GM21360 (cell line): ENCODE measurements at regions not wholly inside any gene's neighbourhood (a gene's known extent, or its start where the extent isn't known, plus 50 kb on each side); places are given as distances from the start of the nearest gene placed in this dataset.
"Not testable (repeated sequence)": the region's sequence is repeated elsewhere in the genome, so short reads cannot be mapped to it uniquely, and the experiment has no call there.

Experiments
- ATAC-seq: cut with Tn5 transposase; IDR thresholded peaks from one replicate; pipeline ENCODE4 v1.9.1; 2021; ENCODE audit warnings: mild to moderate bottlenecking, moderate library complexity; ENCODE audit not compliant: unreplicated experiment

DNA sequence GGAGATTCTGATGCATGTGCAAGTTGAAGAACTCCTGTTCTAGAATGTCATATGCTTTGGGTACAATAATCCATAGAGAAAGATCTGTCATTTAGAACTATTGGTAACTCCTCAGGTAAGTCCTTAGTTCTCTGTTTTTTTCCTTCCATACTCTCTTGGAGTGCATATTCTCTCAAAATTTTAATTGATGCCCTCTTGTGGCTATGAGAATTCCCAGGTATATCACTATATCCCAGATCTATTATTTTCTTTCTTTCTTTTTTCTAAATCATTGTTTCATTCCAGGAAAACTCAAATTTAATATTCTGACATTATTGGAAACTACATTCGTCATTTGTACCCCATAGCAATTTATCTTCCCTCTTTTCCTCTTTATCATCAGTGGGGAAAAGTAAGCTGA is 485.4 kb downstream of the KLF5 start:
- ATAC-seq = no peak

DNA sequence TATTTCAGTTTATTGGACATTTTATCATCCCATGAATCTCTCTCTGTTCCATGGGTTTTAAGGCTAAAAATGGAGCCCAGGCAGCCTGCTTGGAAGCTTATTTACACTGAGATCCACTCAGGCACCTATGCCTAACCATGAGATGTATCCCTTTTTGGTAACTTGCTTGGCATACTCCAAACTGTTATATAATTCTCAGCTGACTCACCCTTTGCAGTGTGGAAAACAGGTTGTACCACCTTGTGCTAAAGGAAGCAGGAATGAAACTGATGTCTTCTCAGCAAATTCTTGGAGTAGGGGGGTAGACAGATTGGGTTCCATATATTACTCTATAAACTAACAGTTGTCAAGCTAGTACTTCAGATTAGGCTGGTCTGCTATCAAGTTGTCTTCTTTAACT is 483.6 kb downstream of the KLF5 start:
- ATAC-seq = no peak

DNA sequence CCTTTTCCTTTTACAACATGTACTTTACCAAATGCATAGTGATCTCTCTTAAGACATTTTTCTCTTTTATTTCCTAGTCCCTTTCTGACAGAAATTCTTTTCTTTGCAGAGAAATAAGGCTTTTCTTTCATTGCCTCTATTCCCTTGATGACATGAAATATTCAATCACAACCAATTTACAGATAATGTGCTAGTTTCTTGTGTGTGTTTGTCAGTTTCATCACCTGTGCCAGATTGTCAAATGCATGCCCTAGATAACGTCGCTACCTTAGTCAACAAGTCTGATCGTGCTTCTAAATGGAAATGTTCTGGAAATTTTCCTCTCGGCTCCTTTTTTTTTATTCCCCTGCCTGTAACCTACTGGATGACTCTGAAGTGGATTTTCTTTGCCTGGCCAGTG is 478.1 kb downstream of the KLF5 start:
- ATAC-seq = no peak

DNA sequence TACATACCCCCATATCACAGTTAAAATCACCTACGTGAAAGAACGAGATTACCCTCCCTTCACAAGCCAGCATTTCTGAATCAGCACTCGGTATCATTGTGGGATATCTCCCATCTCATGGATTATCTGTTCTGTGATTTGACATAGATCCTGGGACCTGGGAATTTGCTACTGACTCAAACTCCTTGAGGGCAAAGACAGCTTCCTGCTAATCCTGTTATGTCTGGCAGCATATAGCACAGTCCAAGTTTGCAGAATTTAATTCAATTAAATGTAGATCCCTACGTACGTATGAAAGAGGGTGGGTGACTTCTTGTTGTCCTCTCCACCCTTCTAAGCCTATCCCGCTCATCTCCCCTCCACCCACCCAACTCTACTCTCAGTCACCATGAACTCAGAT is 476.5 kb downstream of the KLF5 start:
- ATAC-seq = no peak

DNA sequence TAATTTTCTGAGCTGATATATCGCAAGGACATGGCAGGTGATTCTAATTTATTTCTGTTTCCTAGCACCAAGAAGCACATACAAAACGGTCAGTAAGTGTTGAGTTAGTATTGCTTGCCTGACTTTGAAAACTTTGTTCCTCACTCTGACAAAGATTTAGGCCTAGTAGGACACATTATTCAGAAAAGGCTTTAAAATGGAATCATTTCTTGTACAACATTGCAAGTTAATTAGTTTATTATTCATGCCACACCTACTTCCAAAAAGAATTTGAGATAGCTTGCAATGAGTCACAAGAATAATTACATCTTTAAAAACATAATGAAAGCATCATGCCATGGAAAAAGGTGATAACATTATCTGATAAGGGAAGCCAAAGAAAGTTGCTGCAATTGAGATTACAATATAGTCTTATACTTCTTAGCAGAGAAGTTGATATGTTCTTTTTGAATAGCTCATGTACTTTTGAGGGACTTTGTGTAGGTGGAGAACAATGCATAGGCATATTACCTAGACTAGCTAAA is 474.2 kb downstream of the KLF5 start:
- ATAC-seq = no peak

DNA sequence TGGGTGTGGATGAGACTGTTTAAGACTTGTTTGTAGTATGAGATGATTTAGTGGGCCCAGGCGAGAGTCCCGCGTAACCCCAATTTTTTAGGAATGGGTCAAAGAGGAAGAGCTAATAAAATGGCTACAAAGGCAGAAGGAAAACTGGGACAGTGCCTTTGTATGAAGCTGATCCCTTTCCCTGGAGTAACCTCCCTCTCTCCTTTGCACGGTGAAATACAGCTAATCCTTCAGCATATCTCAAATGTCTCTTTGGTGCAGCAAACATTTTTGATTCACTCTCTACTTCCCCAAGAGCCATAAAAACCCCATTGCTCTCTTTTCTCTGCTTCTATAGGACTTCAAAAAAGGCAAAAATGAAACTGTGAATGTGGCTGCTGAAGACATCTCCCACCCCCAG is 473.8 kb downstream of the KLF5 start:
- ATAC-seq = no peak

DNA sequence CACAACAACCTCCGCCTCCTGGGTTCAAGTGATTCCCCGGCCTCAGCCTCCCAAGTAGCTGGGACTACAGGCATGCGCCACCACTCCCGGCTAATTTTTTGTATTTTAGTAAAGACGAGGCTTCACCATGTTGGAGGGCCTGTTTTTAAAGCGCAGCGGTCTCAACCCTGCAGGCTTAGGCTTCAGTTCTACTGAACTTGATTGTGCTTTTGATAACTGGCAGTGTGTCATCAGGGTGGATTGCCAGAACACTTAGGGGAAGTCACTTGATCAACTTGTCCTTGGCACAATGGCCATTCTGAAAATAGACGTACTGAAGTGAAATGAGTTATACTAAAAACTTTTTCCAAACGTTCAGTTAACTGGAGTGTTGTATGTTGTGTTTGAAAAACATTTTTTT is 472.2 kb downstream of the KLF5 start:
- ATAC-seq = no peak

DNA sequence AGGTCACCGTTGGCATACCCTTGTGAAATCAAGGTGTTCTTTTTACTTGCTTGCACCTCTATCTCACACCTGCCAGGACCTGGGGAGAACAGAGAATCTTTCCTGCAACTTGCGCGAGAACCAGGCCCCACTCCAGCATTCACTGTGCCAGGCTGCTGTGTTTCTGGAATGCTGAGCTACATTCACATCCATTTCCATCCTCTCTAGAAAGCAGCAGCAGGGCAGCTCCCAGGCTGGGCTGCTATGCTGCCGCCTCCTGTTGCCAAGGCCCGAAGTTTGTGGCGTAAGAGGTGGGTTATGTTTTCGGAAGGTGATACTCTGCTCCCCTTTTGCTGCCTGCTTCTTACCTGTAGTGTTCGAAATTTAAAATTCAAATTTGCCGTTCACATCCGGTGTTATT is 464.1 kb downstream of the KLF5 start:
- ATAC-seq = no peak

DNA sequence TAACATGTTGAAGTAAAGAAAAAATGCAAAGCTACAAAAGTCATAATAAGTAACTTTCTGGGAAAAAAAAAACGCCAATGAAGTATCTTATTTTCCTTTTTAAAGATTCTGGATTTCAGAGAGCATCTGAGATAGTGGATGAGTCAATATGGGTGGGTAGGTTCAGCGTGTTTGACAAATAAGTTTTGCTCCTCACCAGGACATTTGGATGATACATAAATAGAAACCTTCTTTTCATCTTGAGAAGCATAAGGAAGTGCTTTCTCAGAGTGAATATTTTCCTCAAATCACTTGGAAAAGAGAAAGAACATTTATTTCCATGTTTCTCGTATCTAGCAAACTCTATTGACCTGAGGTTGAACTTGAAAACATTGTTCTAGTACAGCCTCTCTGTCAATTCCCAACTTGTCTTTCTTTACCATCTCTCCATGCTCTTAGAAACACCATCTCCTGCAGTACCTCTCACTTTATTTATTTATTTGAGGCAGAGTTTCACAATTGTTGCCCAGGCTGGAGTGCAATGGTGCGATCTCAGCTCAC is 463.2 kb downstream of the KLF5 start:
- ATAC-seq = no peak

DNA sequence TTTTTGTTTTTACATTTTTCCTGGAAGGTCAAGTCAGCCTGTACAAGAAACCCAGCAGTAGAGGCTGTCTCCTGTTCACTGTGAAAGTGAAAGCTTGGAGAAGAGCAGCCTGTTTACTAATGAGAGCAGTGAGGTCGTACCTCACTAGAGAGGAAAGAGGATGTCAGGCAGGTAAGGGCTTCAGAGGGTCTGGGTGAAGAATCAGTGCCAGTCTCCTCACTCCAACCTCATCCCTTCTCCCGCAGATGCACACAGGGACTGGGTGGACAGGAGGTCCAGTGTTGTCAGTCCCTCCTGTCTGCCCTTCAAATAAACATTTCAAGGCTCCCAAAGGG is 462.5 kb downstream of the KLF5 start:
- no peak for ATAC-seq

DNA sequence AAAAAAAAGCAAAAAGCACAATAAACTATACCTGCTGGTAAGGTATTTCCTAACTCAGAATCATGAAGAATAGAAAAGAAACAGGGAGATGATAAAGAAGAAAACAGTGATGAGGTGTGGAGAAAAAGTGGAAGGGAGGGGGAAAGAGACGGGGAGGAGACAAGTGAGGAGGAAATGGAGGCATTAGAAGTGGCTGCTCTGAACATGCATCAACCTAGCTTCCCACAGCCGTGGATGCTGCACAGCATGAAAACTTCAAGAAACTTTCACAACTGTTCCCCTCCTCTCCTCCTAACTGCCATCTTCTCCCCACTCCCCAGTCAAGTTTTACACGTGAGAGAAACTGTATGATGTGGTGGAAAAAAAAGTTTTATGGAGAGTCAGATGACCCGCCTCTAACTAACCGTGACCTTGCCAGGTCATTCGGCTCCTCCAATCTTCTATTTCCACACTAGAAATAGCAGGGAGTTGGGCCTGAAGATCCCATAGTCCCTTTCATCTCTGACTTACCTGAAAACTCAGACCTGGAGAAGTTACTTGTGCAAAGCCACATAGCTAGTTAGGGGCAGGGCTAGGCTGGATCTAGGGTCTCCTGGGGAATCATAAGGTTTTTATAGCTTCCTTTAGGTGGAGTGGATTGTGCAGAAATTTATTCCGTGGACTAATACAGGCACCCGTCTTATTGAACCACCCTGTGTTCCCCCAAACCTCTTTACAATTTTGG is 461.9 kb downstream of the KLF5 start:
- no peak for ATAC-seq

DNA sequence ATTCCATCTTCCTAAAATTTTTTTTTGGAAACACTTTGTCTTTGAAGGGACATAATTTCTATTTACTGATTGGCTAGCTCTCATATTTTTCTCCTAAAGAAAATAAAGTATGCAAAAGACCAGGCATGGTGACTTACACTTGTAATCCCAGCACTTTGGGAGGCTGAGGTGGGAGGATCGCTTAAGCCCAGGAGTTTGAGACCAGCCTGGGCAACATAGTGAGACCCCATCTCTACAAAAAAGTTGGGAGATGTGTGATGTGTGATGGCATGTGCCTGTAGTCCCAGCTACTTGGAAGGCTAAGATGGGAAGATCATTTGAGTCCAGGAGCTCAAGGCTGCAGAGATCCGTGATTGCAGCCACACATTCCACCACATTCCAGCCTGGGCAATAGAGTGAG is 461.3 kb downstream of the KLF5 start:
- not testable (repeated sequence) for ATAC-seq

DNA sequence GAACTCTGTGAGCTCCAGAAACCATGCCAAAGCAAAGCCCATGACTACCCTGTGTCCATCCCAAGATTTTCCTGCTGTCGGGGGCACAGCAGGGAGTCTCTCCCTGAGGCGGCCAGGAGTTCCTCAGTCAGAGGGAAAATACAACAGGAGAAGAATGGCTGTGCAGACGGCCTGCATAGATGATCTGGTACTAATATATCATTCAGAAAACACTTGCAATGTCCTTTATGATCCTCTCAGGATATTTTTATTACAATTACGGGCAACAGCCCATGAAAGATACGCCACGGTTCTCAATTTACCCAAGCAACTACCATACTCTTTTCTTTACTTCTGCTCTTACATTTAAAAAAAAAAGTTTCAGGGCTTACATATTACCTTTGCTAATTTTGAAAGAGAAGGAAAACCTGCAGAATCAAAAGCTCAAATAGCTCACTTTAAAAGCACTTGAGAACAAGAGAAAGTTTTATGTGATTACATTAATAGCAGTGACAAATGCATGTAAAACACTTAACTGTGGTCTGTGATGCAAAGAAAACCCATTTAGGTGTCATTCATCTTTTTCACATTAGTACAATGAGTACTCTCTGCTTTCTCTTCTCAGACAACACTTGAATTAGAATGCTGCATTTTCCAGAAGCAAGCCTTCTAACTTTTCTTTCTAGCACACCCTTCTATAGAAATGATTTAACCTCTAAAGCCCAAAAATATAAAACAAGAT is 460.8 kb downstream of the KLF5 start:
- no peak for ATAC-seq

DNA sequence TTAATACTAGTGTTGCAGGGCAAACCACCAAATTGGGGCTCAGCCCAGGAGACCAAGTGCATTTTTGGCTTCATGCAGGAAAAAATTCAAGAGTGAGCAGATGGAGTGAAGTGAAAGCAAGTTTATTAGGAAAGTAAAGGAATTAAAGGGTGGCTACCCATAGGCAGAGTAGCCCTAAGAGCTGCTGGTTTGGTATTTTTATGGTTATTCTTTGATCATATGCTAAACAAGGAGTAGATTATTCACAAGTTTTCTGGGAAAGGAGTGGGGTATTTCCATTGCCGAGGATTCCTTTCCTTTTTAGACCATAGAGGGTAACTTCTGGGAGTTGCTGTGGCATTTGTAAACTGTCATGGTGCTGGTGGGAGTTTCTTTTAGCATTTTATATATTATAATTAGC is 459.0 kb downstream of the KLF5 start:
- no peak for ATAC-seq

DNA sequence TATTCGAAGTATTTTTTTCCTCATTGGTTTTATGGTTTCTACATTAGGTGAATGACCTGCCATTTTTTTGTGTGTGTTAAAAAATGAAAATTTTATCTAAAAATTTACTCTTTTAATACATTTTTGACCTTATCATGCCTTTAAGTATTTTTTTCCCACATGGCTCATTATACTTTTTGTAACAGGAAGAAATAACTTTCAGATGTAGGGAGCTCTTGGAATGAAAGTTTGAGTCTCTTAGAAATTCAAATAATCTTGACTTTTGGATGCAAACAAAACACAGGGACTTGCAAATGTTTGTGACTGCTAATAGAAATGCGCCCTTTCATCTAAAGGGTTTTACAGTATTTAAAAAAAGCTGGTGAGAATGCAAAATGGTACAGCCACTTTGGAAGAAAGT is 457.9 kb downstream of the KLF5 start:
- no peak for ATAC-seq

DNA sequence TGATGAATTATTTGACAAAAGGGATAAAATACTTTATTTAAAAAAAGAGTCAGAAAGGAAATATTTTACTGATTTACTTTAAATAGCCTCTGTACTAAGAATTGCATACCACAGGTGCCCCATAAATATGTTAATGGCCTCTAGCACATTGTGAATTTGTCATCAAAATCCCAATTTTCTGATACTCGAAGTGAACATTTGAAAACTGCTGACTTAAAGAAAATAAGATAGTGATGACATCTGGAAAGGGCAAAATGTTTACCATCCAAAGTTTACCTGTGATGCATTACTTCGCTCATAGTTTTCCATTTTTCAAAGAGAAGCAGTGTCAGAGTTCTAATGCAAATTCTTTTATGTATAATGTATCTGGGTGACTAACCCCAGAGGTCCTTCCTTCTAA is 455.4 kb downstream of the KLF5 start:
- no peak for ATAC-seq

DNA sequence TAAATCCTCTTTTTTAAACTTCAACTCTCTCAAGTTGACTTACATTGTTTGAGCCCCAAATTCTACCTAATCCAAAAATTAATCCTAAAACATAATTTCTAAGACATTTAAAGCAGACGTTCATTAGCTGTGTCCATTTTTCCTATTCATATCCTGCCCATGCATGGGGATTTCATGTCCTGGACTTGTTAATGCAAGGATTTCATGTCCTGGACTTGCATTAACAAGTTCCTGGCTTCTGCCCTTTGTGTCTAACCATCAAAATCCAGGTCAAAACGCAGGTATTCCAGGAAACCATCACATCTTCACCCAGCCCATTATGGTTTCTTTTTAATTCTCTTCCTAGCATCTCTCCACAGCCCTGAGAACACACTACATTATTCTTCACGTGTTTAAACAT is 454.9 kb downstream of the KLF5 start:
- ATAC-seq = no peak

DNA sequence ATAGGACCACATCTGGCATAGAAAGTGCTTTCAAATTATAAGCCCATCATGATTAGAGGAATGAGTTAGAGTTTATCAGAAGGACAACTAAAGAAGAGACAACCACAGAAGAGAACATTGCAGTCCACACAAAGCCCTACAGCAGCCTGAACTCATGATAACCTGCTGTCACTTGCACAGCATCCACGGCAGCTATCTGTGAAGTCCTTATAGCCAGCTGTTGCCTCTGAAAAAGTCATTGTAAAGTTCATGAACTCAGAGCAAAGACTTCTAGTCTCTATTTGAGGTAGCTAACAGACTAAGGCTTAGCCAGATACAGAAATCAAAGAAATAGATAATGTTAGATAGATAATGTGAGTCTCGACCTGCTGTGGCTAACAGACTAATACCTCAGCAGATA is 450.0 kb downstream of the KLF5 start:
- ATAC-seq = no peak

DNA sequence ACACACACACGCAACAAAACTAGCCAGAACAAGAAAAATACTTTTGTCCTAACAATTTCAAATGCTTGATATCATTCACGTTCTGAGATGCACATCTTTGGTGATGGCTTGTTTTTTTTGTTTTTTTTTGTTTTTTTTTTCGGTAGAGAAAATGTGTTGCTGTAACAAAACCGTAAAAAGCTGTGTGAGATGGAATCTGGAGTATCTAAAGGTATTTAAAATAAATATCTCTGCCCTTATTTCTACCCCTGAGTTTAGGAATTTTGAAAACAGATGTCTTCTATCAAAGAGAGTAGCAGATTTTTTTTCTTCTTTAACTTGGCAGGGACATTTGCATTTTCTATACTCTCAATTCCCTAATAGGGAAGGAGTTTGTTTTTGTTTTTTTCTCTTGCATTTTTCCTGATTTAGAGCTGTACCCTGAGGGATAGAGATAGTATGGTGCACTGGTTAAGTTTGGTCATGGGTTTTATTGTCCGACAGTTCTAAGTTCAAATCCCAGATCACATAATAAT is 446.6 kb downstream of the KLF5 start:
- no peak for ATAC-seq

DNA sequence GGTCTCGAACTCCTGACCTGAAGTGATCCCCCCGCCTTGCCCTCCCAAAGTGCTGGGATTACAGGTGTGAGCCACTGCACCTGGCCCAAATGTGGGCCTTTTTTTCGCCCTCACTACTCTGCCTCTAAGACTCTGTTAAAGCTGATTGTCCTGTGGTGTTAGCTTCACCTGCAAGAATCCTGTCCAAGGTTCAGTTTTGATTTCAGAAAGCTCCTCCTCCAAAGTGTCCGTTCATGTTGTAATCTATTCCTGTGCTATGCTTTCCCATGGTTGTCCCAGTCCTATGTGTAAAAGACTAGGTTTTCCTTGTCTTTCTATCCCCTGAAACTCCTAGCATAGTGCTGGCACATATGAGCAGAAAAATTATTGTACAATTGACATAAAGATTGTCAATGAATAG is 440.9 kb downstream of the KLF5 start:
- no peak for ATAC-seq

DNA sequence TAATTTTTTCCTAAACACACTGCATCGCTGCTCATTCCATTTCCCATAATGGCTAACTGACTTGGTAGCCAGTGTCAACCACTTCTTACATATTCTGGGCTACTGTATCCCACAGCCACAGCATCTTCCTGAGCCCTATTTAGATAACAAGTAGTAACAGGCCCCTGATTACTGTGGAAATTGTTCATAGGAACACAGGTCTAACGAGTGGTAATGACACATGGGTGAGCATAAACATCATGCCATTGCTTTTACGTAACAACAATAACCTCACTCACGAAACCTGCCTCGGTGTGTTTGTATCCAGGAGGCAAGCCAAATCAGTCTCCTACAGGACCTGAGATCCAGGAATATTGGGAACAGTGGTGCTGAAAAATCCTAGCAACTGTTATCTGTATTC is 438.6 kb downstream of the KLF5 start:
- ATAC-seq = no peak

DNA sequence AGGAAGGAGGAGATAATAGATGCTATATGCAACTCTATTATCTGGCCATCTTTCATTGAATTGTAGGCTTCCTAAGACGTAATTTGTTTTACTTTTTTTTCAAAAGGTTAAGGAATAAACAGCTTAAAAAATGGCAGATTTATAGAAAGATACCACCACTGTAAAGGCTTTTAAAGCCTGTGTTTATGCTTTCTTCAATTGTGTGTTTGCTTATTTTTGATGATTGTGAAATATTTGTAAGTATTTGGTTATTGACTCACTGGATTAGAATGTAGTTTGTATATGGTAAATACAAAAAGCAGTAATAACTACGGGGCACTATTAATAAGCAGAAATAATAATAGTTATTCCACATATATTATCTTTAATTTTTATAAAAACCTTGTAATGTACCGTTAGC is 437.9 kb downstream of the KLF5 start:
- no peak for ATAC-seq
